ENCODE measurements at regions not wholly inside any gene's neighbourhood (a gene's known extent, or its start where the extent isn't known, plus 50 kb on each side); places are given as distances from the start of the nearest gene placed in this dataset.

GRCh38 chr9:109908459-109909390, 128.7 kb downstream of the PALM2AKAP2 start:
- WGBS, 3 donors: 83 to 85% (median 84%) methylated on average over 12 of the region's 12 CpGs
- no peak overlapping the region for H3K27ac ChIP-seq (ENCODE audit: low read depth, low read length)

- WGBS, 3 donors: 59 to 63% (median 62%) methylated on average over 5 of the region's 5 CpGs
These were observed 130.9 kb downstream of the PALM2AKAP2 start for GRCh38 chr9:109910671-109911518.

GRCh38 chr9:109912082-109912582, 132.1 kb downstream of the PALM2AKAP2 start:
- 54 to 64% (median 57%) methylated on average over 4 of the region's 4 CpGs for WGBS, 3 donors
- no peak overlapping the region for H3K27ac ChIP-seq (ENCODE audit: low read depth, low read length)

More at GRCh38 chr9:109910671-109911518, 130.9 kb downstream of the PALM2AKAP2 start:
- H3K27ac ChIP-seq (ENCODE audit: low read depth, low read length): no peak overlapping the region

GRCh38 chr9:109912726-109913460, 132.9 kb downstream of the PALM2AKAP2 start:
- WGBS, 3 donors: 56 to 70% (median 66%) methylated on average over 7 of the region's 7 CpGs

DNA sequence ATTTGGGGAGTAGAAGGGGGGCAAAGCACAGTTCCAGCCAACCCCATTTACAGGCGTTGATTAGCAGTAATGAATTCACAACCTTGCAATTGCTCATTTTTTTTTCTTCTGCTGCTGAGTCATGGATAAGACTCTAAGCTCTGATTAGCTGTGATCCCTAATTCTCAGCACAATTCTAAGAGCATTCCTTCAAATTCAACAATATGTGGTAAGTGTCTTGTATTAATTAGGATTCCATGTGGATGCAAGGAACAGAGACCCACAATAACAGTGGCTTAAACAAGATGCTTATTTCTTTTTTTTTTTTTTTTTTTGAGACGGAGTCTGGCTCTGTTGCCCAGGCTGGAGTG, 133.4 kb downstream of the PALM2AKAP2 start:
- WGBS, 3 donors: 61 to 71% (median 68%) methylated on average over 1 to 2 of the region's 2 CpGs
- H3K27ac ChIP-seq (ENCODE audit: low read depth, low read length): no peak overlapping the region

More at GRCh38 chr9:109912726-109913460, 132.9 kb downstream of the PALM2AKAP2 start:
- no peak overlapping the region for H3K27ac ChIP-seq (ENCODE audit: low read depth, low read length)

GRCh38 chr9:109914280-109915027, 134.5 kb downstream of the PALM2AKAP2 start:
- no peak overlapping the region for H3K27ac ChIP-seq (ENCODE audit: low read depth, low read length)
- WGBS, 3 donors: 84 to 94% (median 89%) methylated on average over 4 of the region's 4 CpGs

DNA sequence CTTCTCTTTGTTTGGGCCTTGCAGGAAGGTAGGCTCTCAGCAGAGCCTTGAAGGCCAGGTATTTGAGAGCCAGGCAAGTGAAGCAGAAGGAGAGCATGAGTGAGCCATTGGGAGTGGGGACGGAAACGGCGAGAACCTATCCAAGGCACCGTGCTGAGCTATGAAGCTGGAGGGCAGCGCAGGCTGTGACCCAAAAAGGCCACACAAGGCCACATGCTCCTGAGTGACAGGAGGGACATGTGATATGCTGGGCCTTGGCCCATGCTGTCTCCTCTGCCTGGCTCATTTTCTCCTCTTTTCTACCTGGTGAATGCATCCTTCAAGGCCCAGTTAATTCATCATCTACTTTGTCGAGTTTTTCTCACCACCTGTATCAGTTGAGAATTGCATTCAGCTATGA, 136.3 kb downstream of the PALM2AKAP2 start:
- H3K27ac ChIP-seq (ENCODE audit: low read depth, low read length): no peak overlapping the region
- 90 to 96% (median 94%) methylated on average over 6 of the region's 6 CpGs for WGBS, 3 donors

DNA sequence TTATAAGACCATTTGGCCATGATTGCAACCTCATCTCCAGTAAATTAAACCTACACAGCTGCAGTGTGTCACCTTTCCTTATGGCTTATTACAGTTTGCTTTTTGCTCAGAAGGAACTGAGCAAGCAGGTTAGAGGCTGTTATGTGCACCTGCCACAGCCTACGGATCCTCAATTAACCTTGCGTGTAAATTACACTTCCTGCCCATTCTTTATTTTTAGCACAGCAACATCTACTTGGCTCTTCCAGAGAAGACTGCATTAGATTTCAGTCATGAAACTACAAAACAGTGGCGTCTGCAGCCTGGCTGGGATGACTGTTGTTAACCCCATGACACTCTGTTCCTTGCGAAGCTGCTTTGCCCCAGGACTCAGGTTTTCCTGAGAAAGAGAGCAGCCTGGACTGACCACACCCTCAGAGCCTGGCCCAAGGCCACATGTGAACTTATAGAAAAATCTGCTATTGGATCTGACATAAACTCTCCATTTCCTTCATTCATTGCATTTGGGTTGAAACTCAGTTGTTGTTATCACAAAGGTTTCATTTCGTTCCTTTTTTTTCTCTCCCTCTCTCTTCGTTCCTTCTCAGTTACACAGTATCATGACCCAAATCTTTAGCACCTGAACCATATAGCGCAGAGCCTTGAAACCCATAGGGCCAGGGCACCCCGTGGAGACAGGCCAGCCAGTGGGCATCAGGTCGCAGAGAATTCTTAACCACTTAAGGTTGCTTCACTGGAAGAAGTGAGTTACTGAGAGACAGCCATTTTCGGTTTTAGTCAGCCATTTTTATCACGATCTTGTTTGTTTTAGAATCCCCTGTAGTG, 138.6 kb downstream of the PALM2AKAP2 start:
- H3K27ac ChIP-seq (ENCODE audit: low read depth, low read length): no peak overlapping the region
- WGBS, 3 donors: 69 to 70% (median 69%) methylated on average over 11 of the region's 11 CpGs

- 92 to 97% (median 96%) methylated on average over 2 of the region's 2 CpGs for WGBS, 3 donors
- H3K27ac ChIP-seq (ENCODE audit: low read depth, low read length): no peak overlapping the region
These were observed 139.9 kb downstream of the PALM2AKAP2 start for GRCh38 chr9:109919736-109920408.

DNA sequence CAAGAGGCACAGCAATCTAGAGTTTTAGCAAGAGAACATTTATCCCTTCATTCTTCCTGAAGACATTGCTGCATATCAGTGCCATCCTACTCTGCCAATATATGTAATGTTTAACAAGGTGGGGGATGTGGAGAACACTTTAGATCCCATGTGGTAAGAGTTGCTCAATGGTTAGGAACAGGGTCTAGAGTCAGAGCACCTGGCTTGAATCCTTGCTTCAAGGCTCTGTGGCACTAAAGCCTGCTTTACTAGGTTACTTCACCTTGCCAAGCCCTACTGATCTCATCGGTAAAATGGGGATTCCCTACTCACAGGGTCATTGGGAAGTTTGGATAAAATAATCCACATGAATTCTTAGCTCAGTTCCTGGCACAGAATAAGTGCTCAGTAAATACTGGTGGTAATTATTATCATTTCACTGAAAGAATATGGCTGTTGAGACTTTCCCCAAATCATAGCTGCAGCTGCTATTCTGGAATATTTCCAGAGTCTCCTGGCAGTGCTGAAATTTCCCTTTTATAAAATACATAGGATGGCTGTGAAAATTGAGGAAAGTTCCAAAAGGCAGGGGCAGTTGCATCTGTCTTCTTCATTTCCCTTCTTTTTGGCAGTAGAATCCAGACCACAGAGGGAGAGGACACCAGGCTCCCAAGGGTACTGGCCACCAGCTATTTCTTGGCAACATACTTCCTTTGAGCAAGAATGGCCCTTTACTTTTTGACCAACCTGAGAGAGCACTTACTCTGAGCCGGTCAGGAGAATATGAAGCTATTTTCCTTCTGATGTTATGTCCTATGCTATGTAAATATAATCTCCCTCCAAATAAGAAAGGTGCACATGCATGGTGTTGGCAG, 142.8 kb downstream of the PALM2AKAP2 start:
- WGBS, 3 donors: 59 to 77% (median 66%) methylated on average over 2 of the region's 2 CpGs
- no peak overlapping the region for H3K27ac ChIP-seq (ENCODE audit: low read depth, low read length)

DNA sequence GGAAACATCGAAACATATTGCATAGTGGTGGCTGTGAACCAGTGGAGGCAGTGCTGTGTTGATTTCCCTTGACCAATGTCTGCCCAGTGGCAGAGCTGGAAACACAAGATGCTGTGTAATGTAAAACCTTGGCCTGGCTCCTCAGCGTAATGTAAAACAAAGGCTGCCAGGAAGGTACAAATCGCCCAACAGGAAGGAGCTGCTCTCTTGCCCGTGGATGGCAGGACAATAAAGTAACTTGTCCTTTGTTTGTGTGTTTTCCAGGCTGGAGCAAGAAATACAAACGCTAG, 143.4 kb downstream of the PALM2AKAP2 start:
- WGBS, 3 donors: 68 to 73% (median 69%) methylated on average over 5 of the region's 5 CpGs
- H3K27ac ChIP-seq (ENCODE audit: low read depth, low read length): no peak overlapping the region

DNA sequence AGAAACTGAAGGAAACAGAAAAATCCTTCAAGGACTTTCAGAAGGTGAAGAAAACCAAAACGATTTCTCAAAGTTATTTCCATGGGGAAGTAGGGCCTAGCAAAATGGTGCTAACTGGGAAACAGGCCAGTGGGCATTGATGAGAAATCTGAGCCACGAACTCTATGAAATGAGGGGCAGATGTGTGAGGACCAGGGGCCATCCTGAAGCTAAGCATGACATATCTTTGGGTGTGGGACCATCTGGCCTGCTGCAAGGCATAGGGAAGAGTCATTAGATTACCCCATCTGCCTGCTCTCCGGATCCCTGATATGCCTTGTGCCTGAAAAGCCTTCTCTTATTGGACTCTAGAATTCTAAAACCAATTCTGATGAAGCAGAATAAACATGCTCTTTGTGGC, 143.8 kb downstream of the PALM2AKAP2 start:
- WGBS, 3 donors: 74 to 80% (median 80%) methylated on average over 3 of the region's 3 CpGs
- H3K27ac ChIP-seq (ENCODE audit: low read depth, low read length): no peak overlapping the region

DNA sequence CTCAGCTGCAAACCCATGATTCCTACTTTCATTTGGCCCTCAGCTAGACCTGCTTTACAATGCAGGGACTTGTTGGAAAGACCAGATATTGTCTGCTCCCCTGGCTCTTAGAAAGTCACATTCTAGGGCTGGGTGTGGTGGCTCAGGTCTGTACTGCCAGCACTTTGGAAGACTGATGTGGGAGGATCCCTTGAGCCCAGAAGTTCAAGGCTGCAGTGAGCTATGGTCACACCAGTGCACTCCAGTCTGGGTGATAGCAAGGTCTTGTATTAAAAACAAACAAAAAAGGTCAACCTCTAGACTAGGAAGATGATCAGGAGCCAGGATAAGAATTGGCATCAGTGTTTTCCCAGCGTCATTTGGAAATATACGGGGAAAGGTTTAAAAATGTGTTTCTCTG, 145.8 kb downstream of the PALM2AKAP2 start:
- WGBS, 3 donors: 87 to 90% (median 89%) methylated on average over 2 of the region's 2 CpGs
- H3K27ac ChIP-seq (ENCODE audit: low read depth, low read length): no peak overlapping the region

DNA sequence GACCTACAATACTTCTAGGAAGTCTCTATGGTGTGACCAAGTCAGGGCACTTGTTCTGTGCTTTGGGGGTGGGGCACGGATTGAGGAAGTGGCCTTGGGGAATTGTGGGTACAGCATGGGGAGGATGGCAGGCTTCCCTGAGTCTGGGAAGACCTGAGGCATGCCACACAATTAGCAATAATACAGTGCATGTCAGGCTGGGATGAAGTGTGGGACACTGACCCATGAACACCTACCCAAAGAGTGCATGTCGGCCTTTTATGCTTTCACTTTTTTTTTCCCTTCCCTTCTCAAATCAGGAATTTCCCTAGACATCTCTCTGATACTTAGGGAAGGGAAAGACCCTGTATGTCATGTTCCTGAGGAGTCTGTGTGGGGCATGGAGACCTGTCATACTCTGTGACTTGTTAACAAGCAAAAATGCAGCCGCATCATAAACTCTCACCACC, 146.4 kb downstream of the PALM2AKAP2 start:
- WGBS, 3 donors: 69 to 75% (median 73%) methylated on average over 3 of the region's 3 CpGs
- H3K27ac ChIP-seq (ENCODE audit: low read depth, low read length): no peak overlapping the region

GRCh38 chr9:109931623-109932022, 151.6 kb downstream of the PALM2AKAP2 start:
- no peak overlapping the region for H3K27ac ChIP-seq (ENCODE audit: low read depth, low read length)
- WGBS, 3 donors: 84 to 89% (median 89%) methylated on average over 7 of the region's 7 CpGs
